ENCODE measurements at regions not wholly inside any gene's neighbourhood (a gene's known extent, or its start where the extent isn't known, plus 50 kb on each side); places are given as distances from the start of the nearest gene placed in this dataset.

DNA sequence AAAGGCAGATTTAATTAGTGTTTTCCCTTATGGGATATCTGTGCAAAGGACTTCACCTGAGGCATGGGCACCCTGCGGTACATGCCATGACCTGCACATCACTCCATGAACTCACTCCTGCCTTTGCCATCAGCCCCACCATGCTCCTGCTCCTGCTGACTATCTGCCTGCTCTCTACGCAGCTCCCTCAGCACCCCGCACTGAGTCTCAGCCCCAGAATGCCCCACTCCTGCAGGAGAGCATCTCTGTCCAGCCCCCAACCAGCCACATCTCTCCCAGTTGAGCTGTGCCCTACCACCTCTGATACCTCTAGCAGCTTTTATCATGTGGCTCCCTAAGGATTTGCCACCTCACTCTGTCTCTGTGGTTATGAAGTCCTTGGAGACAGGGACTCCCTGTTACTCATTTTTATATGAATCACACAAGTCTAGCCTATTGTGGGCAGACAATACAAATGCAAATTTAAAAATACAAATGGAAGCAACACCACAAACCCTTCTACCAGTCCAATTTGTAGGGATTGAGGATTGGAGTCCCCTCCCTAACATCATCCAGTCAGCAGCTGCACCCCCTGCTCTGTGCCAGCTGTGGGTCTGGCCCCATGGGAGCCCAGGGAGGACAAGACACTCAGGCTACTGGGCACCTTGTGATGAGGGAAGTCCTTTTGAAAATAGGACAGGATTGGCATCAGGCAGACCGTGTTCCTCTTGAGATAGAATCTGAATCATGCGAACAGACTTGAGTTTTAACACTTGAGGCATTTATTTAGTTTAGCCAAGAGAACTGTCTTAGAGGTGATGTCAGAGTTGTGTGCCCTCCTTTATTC lies 689.6 kb upstream of the HS6ST1 start:
- TF ChIP-seq, protein P1, sequence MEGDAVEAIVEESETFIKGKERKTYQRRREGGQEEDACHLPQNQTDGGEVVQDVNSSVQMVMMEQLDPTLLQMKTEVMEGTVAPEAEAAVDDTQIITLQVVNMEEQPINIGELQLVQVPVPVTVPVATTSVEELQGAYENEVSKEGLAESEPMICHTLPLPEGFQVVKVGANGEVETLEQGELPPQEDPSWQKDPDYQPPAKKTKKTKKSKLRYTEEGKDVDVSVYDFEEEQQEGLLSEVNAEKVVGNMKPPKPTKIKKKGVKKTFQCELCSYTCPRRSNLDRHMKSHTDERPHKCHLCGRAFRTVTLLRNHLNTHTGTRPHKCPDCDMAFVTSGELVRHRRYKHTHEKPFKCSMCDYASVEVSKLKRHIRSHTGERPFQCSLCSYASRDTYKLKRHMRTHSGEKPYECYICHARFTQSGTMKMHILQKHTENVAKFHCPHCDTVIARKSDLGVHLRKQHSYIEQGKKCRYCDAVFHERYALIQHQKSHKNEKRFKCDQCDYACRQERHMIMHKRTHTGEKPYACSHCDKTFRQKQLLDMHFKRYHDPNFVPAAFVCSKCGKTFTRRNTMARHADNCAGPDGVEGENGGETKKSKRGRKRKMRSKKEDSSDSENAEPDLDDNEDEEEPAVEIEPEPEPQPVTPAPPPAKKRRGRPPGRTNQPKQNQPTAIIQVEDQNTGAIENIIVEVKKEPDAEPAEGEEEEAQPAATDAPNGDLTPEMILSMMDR (conservative IDR thresholded peaks at IDR 0.05; ENCODE audit: low read depth, low read length): no peak
- TF ChIP-seq EZH2phosphoT487 (IDR thresholded peaks at IDR 0.05; ENCODE audit: borderline replicate concordance, low read length): no peak
- TF ChIP-seq EZH2 (IDR thresholded peaks at IDR 0.05; ENCODE audit: low read length, unreplicated experiment): no peak
- BruUV-seq (replicated peaks): no TSS peak
- no peak overlapping the region for H3K4me2 ChIP-seq (ENCODE audit: low read length)
- H3K4me1 ChIP-seq (ENCODE audit: insufficient read depth, low read length): no peaks in the 10 kb centered on the region
- DNase-seq: no peak
- H3K4me3 ChIP-seq (ENCODE audit: low read length): no peak overlapping the region
- no peaks in the 10 kb centered on the region for H3F3A ChIP-seq (ENCODE audit: low read length, unreplicated experiment)
- ATAC-seq: no peak
- H3K36me3 ChIP-seq (ENCODE audit: low read depth, low read length): no peaks in the 10 kb centered on the region
- no peak overlapping the region for H2AFZ ChIP-seq (ENCODE audit: low read length)
- CTCF ChIA-PET: no interaction called here
- intact Hi-C loops (cut with micrococcal nuclease): no loop called here
- POLR2A ChIA-PET (ENCODE audit: unreplicated experiment): no interaction called here
- H3K9ac ChIP-seq (ENCODE audit: low read length): no peak overlapping the region
- H3K9me3 ChIP-seq (ENCODE audit: low read length): no peaks in the 10 kb centered on the region
- H3K27ac ChIP-seq (ENCODE audit: low read length): no peak overlapping the region
- H3K79me2 ChIP-seq (ENCODE audit: low read length): no peaks in the 10 kb centered on the region
- no peaks in the 10 kb centered on the region for H4K20me1 ChIP-seq (ENCODE audit: low read length)
- no peaks in the 10 kb centered on the region for H3K27me3 ChIP-seq (ENCODE audit: low read length)
- H3K9me2 ChIP-seq (replicated peaks; ENCODE audit: low read length): no peaks in the 10 kb centered on the region

- POLR2A ChIA-PET (ENCODE audit: unreplicated experiment): no interaction called here
- BruUV-seq (replicated peaks): no TSS peak
- no peak overlapping the region for H3K4me3 ChIP-seq (ENCODE audit: low read length)
- TF ChIP-seq, protein P1 (conservative IDR thresholded peaks at IDR 0.05; ENCODE audit: low read depth, low read length): no peak
- no peak for TF ChIP-seq EZH2 (IDR thresholded peaks at IDR 0.05; ENCODE audit: low read length, unreplicated experiment)
- TF ChIP-seq EZH2phosphoT487 (IDR thresholded peaks at IDR 0.05; ENCODE audit: borderline replicate concordance, low read length): no peak
- H3K27me3 ChIP-seq (ENCODE audit: low read length): no peaks in the 10 kb centered on the region
- no peaks in the 10 kb centered on the region for H3K4me1 ChIP-seq (ENCODE audit: insufficient read depth, low read length)
- H4K20me1 ChIP-seq (ENCODE audit: low read length): no peaks in the 10 kb centered on the region
- H3K27ac ChIP-seq (ENCODE audit: low read length): no peak overlapping the region
- no peaks in the 10 kb centered on the region for H3K9me3 ChIP-seq (ENCODE audit: low read length)
- ATAC-seq: no peak
- H3F3A ChIP-seq (ENCODE audit: low read length, unreplicated experiment): no peaks in the 10 kb centered on the region
- no peak overlapping the region for H2AFZ ChIP-seq (ENCODE audit: low read length)
- H3K9ac ChIP-seq (ENCODE audit: low read length): no peak overlapping the region
- DNase-seq: no peak
- CTCF ChIA-PET: no interaction called here
- no peaks in the 10 kb centered on the region for H3K9me2 ChIP-seq (replicated peaks; ENCODE audit: low read length)
- no peaks in the 10 kb centered on the region for H3K36me3 ChIP-seq (ENCODE audit: low read depth, low read length)
- H3K79me2 ChIP-seq (ENCODE audit: low read length): no peaks in the 10 kb centered on the region
- no peak overlapping the region for H3K4me2 ChIP-seq (ENCODE audit: low read length)
- intact Hi-C loops (cut with micrococcal nuclease): no loop called here
Observed at GRCh38 chr2:129008881-129009554, 690.4 kb upstream of the HS6ST1 start.
